RKO (cell line): ENCODE measurements at regions not wholly inside any gene's neighbourhood (a gene's known extent, or its start where the extent isn't known, plus 50 kb on each side); places are given as distances from the start of the nearest gene placed in this dataset.

ENCODE experiments used
- DNase-seq: peaks from one replicate; pipeline ENCODE4 v3.0.0-alpha.2; 2016; ENCODE audit warnings: low spot score

DNA sequence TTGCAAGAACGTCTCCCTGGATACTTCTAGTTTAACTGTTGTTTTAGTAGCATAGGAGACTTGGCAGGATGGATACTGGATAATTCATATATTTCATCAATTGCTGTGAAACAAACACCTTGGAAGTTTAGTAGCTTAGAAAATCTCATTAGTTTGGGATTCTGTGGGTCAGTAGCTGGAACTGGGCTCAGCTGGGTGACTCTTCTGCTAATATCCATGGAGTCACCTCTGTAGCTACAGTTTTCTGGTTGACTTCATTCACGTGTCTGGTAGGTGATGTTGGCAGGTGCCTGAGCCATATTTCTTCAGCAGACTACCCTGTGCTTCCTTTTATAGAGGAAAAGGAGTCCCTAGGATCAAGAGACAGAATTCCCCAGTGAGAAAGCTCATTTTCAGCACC is 208.9 kb upstream of the PFKP start:
- no peak for DNase-seq

DNA sequence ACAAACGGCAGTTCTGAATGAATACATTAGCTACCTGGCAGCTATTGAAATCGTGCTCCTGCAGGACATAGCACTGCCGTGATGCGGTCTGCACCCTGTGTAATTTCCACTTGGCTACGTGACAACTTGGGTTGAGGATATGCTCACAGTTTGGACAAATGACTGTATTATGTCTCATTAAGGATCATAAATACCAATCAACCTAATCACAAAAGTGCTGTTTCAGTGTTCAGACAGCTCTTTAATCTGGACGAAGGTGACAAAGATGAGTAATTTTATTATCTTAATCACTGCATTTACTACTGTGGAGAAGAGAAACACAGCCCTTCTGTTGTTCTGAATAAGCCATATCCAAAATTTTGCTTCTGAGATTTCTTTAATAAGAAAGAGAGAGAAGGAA is 210.8 kb upstream of the PFKP start:
- peak; percentile 79 for DNase-seq

GRCh38 chr10:2852574-2853323 is 214.6 kb upstream of the PFKP start:
- no peak for DNase-seq

DNA sequence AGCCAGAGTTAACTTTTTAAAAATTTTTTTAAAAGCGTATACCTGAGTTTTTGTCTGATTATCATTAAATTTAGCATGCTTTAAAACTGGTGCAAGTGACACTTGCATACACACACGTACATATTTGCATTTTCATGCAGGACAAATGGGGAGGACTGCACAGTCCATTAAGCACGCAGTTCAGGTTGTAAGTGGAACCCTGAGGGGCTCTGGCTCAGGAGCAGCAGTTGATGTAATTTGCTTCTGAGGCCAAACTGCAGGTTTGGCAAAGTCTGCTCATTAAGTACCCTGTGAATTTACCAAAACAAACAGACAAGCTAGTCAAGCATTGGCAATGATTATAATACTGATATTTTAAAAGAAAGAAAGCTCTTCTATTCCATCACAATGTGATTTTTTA is 215.8 kb upstream of the PFKP start:
- DNase-seq: no peak

DNA sequence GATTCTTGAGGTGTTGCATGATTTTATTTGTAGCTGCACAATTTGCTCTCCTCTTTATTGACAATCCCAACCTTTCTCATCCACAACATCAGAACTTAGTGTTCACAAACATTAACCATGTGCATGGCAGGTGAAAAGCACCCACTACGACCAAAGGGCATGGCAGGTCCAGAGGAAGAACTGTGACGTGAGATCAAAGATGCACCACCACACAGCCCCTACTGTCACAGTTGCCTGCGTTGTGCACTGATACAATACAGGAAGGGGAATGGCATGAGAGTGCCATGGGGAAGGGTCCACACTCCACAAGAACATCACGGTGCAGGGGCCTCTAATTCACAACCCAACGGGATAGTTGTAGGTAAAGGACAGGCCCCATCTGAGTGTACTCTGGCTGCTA is 217.1 kb upstream of the PFKP start:
- DNase-seq: no peak

DNA sequence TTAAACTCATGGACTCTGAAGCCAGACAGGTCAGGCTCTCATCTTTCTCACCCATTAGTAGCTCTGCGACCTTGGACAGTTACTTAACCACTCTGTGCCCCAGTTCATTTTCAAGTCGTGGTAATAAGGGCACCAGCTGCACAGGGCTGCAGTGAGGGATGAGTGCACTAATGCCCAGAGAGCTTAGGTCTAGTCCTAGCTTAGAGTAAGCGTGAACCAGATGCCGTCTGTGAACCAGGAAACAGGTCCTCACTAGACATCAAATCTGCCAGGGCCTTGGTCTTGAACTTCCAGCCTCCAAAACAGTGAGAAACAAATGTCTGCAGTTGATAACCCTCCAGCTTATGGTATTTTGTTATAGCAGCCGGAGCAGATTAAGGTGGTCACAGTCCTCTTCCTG is 222.4 kb upstream of the PFKP start:
- no peak for DNase-seq

DNA sequence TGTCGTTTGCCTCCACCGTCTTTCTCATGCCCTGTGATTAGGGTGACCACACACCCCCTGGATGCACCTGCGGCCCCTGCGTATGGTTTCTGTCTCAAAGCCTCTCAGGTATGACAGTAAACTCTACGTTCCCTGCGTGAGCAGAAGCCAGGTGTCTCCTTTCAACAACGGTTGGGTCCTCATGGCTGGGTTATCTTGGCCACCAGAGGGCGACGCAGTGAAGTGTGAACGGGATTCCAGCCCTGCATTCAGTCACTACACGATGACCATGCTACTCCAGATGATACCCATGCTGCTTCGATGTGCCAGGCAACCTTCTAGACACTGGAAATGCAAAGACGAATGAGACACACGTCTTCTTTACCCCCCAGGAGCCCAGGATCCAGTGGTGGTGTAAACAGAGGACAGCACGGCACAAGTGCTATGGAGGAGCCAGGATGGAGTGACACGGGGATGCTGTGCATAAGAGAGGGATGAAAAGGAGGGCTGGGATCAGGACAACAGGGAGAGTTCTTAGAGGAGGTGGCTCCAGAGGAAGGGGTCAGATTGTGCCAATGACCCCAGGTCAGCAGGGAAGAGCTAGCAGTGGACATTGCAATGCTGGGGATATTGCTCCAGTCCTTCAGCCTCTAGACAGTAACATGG is 228.1 kb upstream of the PFKP start:
- peak; percentile 47 for DNase-seq

- DNase-seq: no peak
These were observed 229.7 kb upstream of the PFKP start for GRCh38 chr10:2837674-2838073.

DNA sequence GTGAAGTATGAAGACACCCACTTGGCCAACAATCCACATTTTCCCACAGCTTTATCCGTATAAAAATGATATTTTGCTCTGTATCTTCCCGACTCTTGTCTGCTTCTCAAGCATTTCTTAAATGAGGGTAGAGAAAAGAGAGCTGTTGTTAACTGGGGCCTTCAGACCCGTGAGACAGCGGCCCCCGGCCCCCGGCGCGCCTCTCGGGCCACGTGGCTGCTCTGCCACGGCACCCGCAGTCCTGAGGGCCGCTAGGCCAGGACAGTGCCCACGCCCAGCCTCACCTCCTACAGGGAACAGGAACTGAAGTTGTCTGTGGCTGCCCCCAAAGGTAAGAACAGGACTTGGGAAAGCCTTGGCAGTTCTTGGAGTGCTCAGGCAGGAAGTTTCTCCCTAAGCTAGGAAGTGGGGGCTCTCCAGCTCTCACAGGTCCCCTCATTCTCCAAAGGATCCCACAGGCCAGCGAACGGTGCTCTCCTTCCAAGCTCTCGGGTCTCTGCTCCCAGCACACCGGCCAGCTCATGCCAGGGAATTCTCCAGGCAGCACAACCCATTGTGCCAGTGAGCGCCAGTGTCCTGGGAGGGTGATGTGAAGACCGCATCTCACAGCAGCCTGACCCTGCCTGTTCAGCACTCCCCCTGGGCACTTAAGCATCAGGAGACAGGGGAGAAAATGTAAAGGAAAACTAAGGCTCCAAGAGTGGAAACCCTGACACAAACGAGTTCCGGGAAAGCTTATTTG is 230.3 kb upstream of the PFKP start:
- DNase-seq: no peak

DNA sequence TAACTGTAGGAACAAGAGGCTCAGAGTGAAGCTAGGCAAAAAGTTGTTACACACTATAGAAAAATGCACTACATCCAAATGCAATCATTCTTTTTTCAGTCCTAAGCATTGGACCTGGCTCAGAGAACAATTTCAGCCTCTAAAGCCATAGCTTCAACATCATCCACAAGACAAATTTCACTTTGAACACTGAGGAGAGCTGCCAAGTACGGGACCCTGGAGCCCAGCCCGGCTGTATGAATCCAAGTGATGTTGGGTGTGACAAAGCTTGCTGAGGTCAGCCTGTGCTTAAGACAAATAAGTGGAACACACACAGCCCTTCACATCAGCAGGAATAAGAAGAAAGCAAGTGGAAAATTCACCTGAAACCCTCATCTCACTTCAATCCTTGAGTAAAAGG is 233.1 kb upstream of the PFKP start:
- no peak for DNase-seq

GRCh38 chr10:2831509-2831908 is 235.8 kb upstream of the PFKP start:
- DNase-seq: no peak

DNA sequence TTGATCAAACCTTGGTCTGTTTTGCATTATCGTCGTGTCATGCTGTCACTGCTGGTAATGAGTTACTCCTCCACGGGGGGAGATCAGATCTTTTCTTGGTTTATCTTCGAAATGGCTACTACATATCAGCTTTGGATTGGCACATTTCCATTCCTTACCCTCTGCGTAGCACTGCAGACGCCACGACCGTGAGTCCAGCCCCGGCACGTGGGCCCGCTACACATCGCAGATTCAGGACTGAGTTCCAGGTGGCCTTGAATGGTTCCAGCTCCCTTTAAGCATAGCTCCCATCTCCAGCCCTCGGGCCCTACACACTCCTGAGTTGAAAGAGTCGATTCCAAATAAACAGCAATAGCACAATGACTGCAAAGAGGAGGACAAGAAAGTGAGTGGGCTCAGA is 238.6 kb upstream of the PFKP start:
- no peak for DNase-seq

DNA sequence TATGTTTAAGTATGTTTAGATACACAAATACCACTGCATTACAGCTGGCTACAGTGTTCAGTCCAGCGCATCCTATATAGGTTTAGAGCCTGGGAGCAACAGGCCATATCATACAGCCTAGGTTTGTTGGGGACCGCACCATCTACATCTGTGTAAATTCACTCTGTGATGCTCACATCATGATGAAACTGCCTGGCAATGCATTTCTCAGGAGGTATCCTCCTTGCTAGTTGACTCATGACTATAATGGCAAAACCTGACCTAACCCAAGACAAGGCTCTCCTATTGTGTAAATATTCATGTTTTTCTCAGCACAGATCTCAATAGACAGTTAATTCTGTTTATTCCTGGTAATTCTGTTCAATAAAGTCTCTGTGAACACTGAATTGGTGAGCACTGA is 240.7 kb upstream of the PFKP start:
- no peak for DNase-seq

DNA sequence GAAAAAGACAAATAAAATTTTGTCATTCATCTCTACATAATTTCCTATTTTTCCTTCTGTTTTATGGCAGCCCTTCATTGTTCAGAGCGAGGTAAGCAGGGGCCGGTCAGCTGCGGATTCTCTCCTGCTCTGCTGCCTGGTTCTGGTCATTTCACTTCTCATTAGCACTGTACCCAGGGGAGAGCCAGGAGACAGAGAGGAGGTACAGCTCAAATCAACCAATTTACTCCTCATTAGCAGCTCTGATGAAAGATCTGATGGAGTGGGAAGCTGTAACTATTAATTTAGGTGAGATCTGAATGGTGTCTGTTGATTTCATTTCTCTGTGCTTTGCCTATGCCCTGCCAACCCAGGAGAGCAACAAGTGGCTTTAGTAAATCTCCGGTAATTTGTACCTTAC is 241.5 kb upstream of the PFKP start:
- no peak for DNase-seq

DNA sequence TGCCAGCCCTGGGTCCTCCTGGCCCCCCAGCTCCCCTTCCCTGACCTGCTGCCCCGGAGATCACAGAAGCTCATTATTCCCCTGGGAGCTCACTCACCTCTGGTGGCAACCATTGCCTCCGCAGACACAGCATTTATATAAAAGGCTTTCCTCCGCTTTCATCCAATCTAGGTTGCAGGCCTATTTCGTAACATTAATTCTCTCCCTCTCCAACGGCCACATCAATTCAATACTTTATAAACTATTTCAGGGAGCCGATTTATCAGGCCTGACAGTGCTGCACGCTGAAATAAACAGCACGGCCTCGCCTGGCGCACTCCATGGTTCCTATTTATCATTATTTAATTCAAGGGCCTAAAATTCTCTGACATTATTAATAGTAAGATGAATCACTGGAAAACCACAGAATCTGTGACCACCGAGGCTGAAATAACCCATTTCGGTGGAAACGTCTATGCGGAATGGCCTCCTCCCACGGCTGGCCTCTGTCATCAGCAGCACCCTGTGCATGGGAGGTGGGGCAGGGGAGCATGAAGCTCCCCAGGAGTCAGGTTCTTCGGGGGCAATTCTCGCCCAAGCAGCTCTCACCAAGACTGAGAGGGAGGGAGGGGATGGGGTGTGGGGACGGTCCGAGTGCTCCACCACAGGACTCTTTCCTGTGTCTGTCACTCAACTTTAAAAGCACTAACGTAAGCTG is 249.3 kb upstream of the PFKP start:
- DNase-seq: no peak

- DNase-seq: no peak
These were observed 253.7 kb upstream of the PFKP start for GRCh38 chr10:2813693-2814092.

- no peak for DNase-seq
These were observed 254.1 kb upstream of the PFKP start for GRCh38 chr10:2813286-2813685.

GRCh38 chr10:2812631-2813030 is 254.7 kb upstream of the PFKP start:
- DNase-seq: no peak

- no peak for DNase-seq
These were observed 267.2 kb upstream of the PFKP start for GRCh38 chr10:2800178-2800577.

GRCh38 chr10:2798336-2799022 is 268.9 kb upstream of the PFKP start:
- no peak for DNase-seq

- no peak for DNase-seq
These were observed 275.4 kb upstream of the PFKP start for GRCh38 chr10:2791774-2792443.
